ENCODE measurements at regions not wholly inside any gene's neighbourhood (a gene's known extent, or its start where the extent isn't known, plus 50 kb on each side); places are given as distances from the start of the nearest gene placed in this dataset.

GRCh38 chr5:6162175-6162574, 216.2 kb downstream of the MED10 start:
- Histone ChIP-seq H3K27ac (ENCODE audit: insufficient read depth, low read length) (no peak overlapping the region), H4K20me1 (ENCODE audit: control insufficient read depth, extremely low read depth, insufficient read depth, low read length) (no peaks in the 10 kb centered on the region), H3K4me3 (replicated peaks in 1 of 4; ENCODE audit: control extremely low read depth in 1 of 4, insufficient read depth in 1 of 4, low read depth in 3 of 4, low read length in 4 of 4) (no peak overlapping the region), H3K9ac (ENCODE audit: insufficient read depth, low read length) (no peak overlapping the region), H3K79me2 (ENCODE audit: control insufficient read depth, insufficient read depth, low read length) (no peaks in the 10 kb centered on the region), H3K4me1 (ENCODE audit: control insufficient read depth, extremely low read depth, insufficient read depth, low read length) (no peaks in the 10 kb centered on the region), H3K27me3 (ENCODE audit: control insufficient read depth, insufficient read depth, low read length) (no peaks in the 10 kb centered on the region), H3K9me3 (ENCODE audit: control insufficient read depth, insufficient read depth, low read depth, low read length) (no peaks in the 10 kb centered on the region), H3K36me3 (ENCODE audit: control insufficient read depth, insufficient read depth, low read length) (no peaks in the 10 kb centered on the region), H2AFZ (ENCODE audit: low read length) (no peak overlapping the region), H3K4me2 (ENCODE audit: extremely low read depth, insufficient read depth, low read length) (no peak overlapping the region)
- TF ChIP-seq, protein P1, sequence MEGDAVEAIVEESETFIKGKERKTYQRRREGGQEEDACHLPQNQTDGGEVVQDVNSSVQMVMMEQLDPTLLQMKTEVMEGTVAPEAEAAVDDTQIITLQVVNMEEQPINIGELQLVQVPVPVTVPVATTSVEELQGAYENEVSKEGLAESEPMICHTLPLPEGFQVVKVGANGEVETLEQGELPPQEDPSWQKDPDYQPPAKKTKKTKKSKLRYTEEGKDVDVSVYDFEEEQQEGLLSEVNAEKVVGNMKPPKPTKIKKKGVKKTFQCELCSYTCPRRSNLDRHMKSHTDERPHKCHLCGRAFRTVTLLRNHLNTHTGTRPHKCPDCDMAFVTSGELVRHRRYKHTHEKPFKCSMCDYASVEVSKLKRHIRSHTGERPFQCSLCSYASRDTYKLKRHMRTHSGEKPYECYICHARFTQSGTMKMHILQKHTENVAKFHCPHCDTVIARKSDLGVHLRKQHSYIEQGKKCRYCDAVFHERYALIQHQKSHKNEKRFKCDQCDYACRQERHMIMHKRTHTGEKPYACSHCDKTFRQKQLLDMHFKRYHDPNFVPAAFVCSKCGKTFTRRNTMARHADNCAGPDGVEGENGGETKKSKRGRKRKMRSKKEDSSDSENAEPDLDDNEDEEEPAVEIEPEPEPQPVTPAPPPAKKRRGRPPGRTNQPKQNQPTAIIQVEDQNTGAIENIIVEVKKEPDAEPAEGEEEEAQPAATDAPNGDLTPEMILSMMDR (conservative IDR thresholded peaks at IDR 0.05 in 1 of 2, IDR thresholded peaks at IDR 0.05 in 1 of 2; ENCODE audit: low read depth in 1 of 2, low read length in 2 of 2) = no peak
- no peak for TF ChIP-seq EZH2 (IDR thresholded peaks at IDR 0.05; ENCODE audit: low read length, missing control alignments)
- no peak for DNase-seq (ENCODE audit: low read depth in 2 of 2)

DNA sequence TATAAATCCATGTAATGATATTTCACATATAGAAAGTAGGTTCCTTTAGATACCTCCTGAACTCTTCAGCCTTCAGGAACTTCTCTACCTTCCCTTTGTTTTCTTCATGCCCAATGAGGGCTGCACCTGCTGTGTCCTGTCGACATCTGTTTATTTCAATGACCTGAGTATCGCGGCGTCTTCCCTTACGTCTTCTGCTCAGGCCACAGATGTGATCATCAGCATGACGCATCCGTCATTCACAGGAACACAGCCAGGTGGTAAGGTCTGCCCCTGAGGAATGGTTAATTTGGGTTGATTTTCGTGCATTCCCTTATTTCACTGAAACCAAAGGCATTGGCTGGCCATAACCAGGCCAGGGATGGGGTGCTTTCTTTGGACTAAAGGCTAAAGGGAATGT, 217.1 kb downstream of the MED10 start:
- Histone ChIP-seq H3K27me3 (ENCODE audit: control insufficient read depth, insufficient read depth, low read length) (no peaks in the 10 kb centered on the region), H3K4me3 (replicated peaks in 1 of 4; ENCODE audit: control extremely low read depth in 1 of 4, insufficient read depth in 1 of 4, low read depth in 3 of 4, low read length in 4 of 4) (no peak overlapping the region), H3K27ac (ENCODE audit: insufficient read depth, low read length) (no peak overlapping the region), H3K79me2 (ENCODE audit: control insufficient read depth, insufficient read depth, low read length) (no peaks in the 10 kb centered on the region), H3K9ac (ENCODE audit: insufficient read depth, low read length) (no peak overlapping the region), H3K4me2 (ENCODE audit: extremely low read depth, insufficient read depth, low read length) (no peak overlapping the region), H3K9me3 (ENCODE audit: control insufficient read depth, insufficient read depth, low read depth, low read length) (no peaks in the 10 kb centered on the region), H3K4me1 (ENCODE audit: control insufficient read depth, extremely low read depth, insufficient read depth, low read length) (no peaks in the 10 kb centered on the region), H3K36me3 (ENCODE audit: control insufficient read depth, insufficient read depth, low read length) (no peaks in the 10 kb centered on the region), H4K20me1 (ENCODE audit: control insufficient read depth, extremely low read depth, insufficient read depth, low read length) (no peaks in the 10 kb centered on the region), H2AFZ (ENCODE audit: low read length) (no peak overlapping the region)
- no peak for TF ChIP-seq EZH2 (IDR thresholded peaks at IDR 0.05; ENCODE audit: low read length, missing control alignments)
- TF ChIP-seq, protein P1 (conservative IDR thresholded peaks at IDR 0.05 in 1 of 2, IDR thresholded peaks at IDR 0.05 in 1 of 2; ENCODE audit: low read depth in 1 of 2, low read length in 2 of 2) = no peak
- no peak for DNase-seq (ENCODE audit: low read depth in 2 of 2)

GRCh38 chr5:6159832-6160430, 218.4 kb downstream of the MED10 start:
- H3K9me3 ChIP-seq (ENCODE audit: control insufficient read depth, insufficient read depth, low read depth, low read length) = no peaks in the 10 kb centered on the region
- no peak overlapping the region for H3K9ac ChIP-seq (ENCODE audit: insufficient read depth, low read length)
- H3K79me2 ChIP-seq (ENCODE audit: control insufficient read depth, insufficient read depth, low read length) = no peaks in the 10 kb centered on the region
- no peak overlapping the region for H3K27ac ChIP-seq (ENCODE audit: insufficient read depth, low read length)
- H3K27me3 ChIP-seq (ENCODE audit: control insufficient read depth, insufficient read depth, low read length) = no peaks in the 10 kb centered on the region
- no peaks in the 10 kb centered on the region for H3K4me1 ChIP-seq (ENCODE audit: control insufficient read depth, extremely low read depth, insufficient read depth, low read length)
- H2AFZ ChIP-seq (ENCODE audit: low read length) = no peak overlapping the region
- no peak overlapping the region for H3K4me2 ChIP-seq (ENCODE audit: extremely low read depth, insufficient read depth, low read length)
- H3K36me3 ChIP-seq (ENCODE audit: control insufficient read depth, insufficient read depth, low read length) = no peaks in the 10 kb centered on the region
- H4K20me1 ChIP-seq (ENCODE audit: control insufficient read depth, extremely low read depth, insufficient read depth, low read length) = no peaks in the 10 kb centered on the region
- no peak overlapping the region for H3K4me3 ChIP-seq (replicated peaks in 1 of 4; ENCODE audit: control extremely low read depth in 1 of 4, insufficient read depth in 1 of 4, low read depth in 3 of 4, low read length in 4 of 4)
- DNase-seq (ENCODE audit: low read depth in 2 of 2) = no peak
- TF ChIP-seq EZH2 (IDR thresholded peaks at IDR 0.05; ENCODE audit: low read length, missing control alignments) = no peak
- TF ChIP-seq, protein P1 (conservative IDR thresholded peaks at IDR 0.05 in 1 of 2, IDR thresholded peaks at IDR 0.05 in 1 of 2; ENCODE audit: low read depth in 1 of 2, low read length in 2 of 2) = no peak

Measured in fibroblast of lung (primary cell).